Adrenal gland (tissue), 9 donors: ENCODE measurements at regions not wholly inside any gene's neighbourhood (a gene's known extent, or its start where the extent isn't known, plus 50 kb on each side); places are given as distances from the start of the nearest gene placed in this dataset.

Experiments used
- DNase-seq, 7 donors: peaks; one replicate each; pipeline ENCODE4 v3.0.0-alpha.2; 2019 to 2020
- H3K27ac ChIP-seq, 5 donors: fragments of 200-600 bp; sonication (generic) in 4 of 5; 1 replicate in 3 of 5; 2 replicates in 2 of 5; pipeline versions ENCODE4 v1.5.1 to v1.8.0; 2016 to 2020; ENCODE audit warnings: mild to moderate bottlenecking in 1 of 5
- H3K27me3 ChIP-seq: fragments of 200-600 bp; 2 replicates; pipeline ENCODE4 v1.8.0; 2021
- H3K36me3 ChIP-seq, 2 donors: fragments of 200-600 bp; replicated peaks in 1 of 2; 1 replicate in 1 of 2; 2 replicates in 1 of 2; pipeline versions ENCODE4 v1.5.1 to v1.8.0; 2018 to 2022
- H3K4me1 ChIP-seq, 2 donors: fragments of 200-600 bp; replicated peaks in 1 of 2; 1 replicate in 1 of 2; 2 replicates in 1 of 2; pipeline versions ENCODE4 v1.5.1 to v1.8.0; 2018 to 2021
- H3K4me3 ChIP-seq, 4 donors: fragments of 200-600 bp; sonication (generic) in 3 of 4; one replicate each; pipeline ENCODE4 v1.5.1; 2016 to 2018
- H3K9me3 ChIP-seq, 3 donors: fragments of 200-600 bp; sonication (generic) in 1 of 3; replicated peaks in 1 of 3; 1 replicate in 2 of 3; 2 replicates in 1 of 3; pipeline versions ENCODE4 v1.5.1 to v1.8.0; 2016 to 2021
- CTCF ChIP-seq, 6 experiments: fragments of 450-650 bp in 4 of 6; fragments of 200-600 bp in 2 of 6; sonication (generic) in 1 of 6; IDR thresholded peaks; 1 replicate in 5 of 6; 2 replicates in 1 of 6; pipeline versions ENCODE4 v1.5.1 to v1.8.0; 2016 to 2021; ENCODE audit warnings: antibody characterized with exemption in 6 of 6, mild to moderate bottlenecking in 2 of 6, moderate library complexity in 1 of 6
- POLR2A ChIP-seq, 2 donors: fragments of 450-650 bp; IDR thresholded peaks; one replicate each; pipeline ENCODE4 v1.6.1; 2017; ENCODE audit warnings: antibody characterized with exemption in 2 of 2, mild to moderate bottlenecking in 2 of 2, moderate library complexity in 1 of 2
- WGBS, 4 donors: extraction: QIAGEN DNeasy Blood & Tissue Kit in 2 of 4; methylation state at CpG; one replicate each; pipeline versions ENCODE4 v1.1.5 to v1.1.7; 2013 to 2017; 5-methylcytosine and 5-hydroxymethylcytosine counted together
- intact Hi-C, 2 donors: fragments of 100-400 bp; cut with DNase I; formaldehyde crosslinking; loops; one replicate each; pipeline versions ENCODE4 v1.14.1 to v1.15.0; 2022 to 2023
- donor health status: healthy with polysubstance abuse.
- donor health status: Bipolar disorder and iron deficiency.
- donor health status: DM: yes; HTN: yes; CAD: no.
- donor health status: DM: no; HTN: no; CAD: no.
- donor health status: DM: no; HTN: no; CAD: no.

- H3K4me3 ChIP-seq: no peak overlapping the region
- intact Hi-C loops: no loop called here
Measured at GRCh38 chr16:6573577-6573976, 759.1 kb upstream of the RBFOX1 start.

GRCh38 chr16:6571044-6571443 is 761.6 kb upstream of the RBFOX1 start:
- intact Hi-C loops: no loop called here
- DNase-seq: no peak
- no peaks in the 10 kb centered on the region for H3K4me1 ChIP-seq
- H3K4me3 ChIP-seq: no peak overlapping the region
- H3K27me3 ChIP-seq: no peaks in the 10 kb centered on the region
- 50 to 72% (median 68%) methylated on average over 5 of the region's 5 CpGs for WGBS, 4 donors
- no peak overlapping the region for H3K27ac ChIP-seq
- H3K36me3 ChIP-seq: no peaks in the 10 kb centered on the region
- TF ChIP-seq POLR2A (IDR thresholded peaks at IDR 0.05) (no peak), CTCF (IDR thresholded peaks at IDR 0.05) (no peak)
- no peaks in the 10 kb centered on the region for H3K9me3 ChIP-seq

More at GRCh38 chr16:6573577-6573976, 759.1 kb upstream of the RBFOX1 start:
- H3K36me3 ChIP-seq: no peaks in the 10 kb centered on the region
- WGBS, 4 donors: 17 to 22% (median 20%) methylated on average over 18 to 22 of the region's 22 CpGs
- no peaks in the 10 kb centered on the region for H3K9me3 ChIP-seq
- no peak for TF ChIP-seq POLR2A (IDR thresholded peaks at IDR 0.05)
- peak in 2 of 6 experiments; percentile 19 to 29 for TF ChIP-seq CTCF (IDR thresholded peaks at IDR 0.05)
- no peak overlapping the region for H3K27ac ChIP-seq
- no peaks in the 10 kb centered on the region for H3K4me1 ChIP-seq
- no peaks in the 10 kb centered on the region for H3K27me3 ChIP-seq
- peak in 6 of 7 donors; percentile 3 to 76 (median 20) for DNase-seq

GRCh38 chr16:6570530-6570929 is 762.1 kb upstream of the RBFOX1 start:
- no peak overlapping the region for H3K27ac ChIP-seq
- no peaks in the 10 kb centered on the region for H3K4me1 ChIP-seq
- DNase-seq: no peak
- intact Hi-C loops: no loop called here
- TF ChIP-seq POLR2A (IDR thresholded peaks at IDR 0.05): no peak
- WGBS, 4 donors: 78 to 93% (median 91%) methylated on average over 2 of the region's 2 CpGs
- H3K9me3 ChIP-seq: no peaks in the 10 kb centered on the region
- H3K4me3 ChIP-seq: no peak overlapping the region
- no peaks in the 10 kb centered on the region for H3K27me3 ChIP-seq
- H3K36me3 ChIP-seq: no peaks in the 10 kb centered on the region

- no peaks in the 10 kb centered on the region for H3K36me3 ChIP-seq
- intact Hi-C loops: no loop called here
- TF ChIP-seq POLR2A (IDR thresholded peaks at IDR 0.05) (no peak), CTCF (IDR thresholded peaks at IDR 0.05) (no peak)
- H3K9me3 ChIP-seq: no peaks in the 10 kb centered on the region
- H3K4me1 ChIP-seq: no peaks in the 10 kb centered on the region
- 84 to 89% (median 86%) methylated on average over 3 of the region's 3 CpGs for WGBS, 4 donors
- H3K4me3 ChIP-seq: no peak overlapping the region
- no peaks in the 10 kb centered on the region for H3K27me3 ChIP-seq
- no peak overlapping the region for H3K27ac ChIP-seq
- DNase-seq: no peak
Measured at GRCh38 chr16:6562986-6563385, 769.7 kb upstream of the RBFOX1 start.

GRCh38 chr16:6560306-6561100 is 772.1 kb upstream of the RBFOX1 start:
- WGBS, 4 donors: 62 to 65% (median 63%) methylated on average over 4 of the region's 4 CpGs
- Histone ChIP-seq H3K27ac (no peak overlapping the region), H3K27me3 (no peaks in the 10 kb centered on the region), H3K9me3 (no peaks in the 10 kb centered on the region), H3K4me1 (no peaks in the 10 kb centered on the region), H3K36me3 (no peaks in the 10 kb centered on the region), H3K4me3 (no peak overlapping the region)
- intact Hi-C loops: no loop called here
- no peak for DNase-seq
- TF ChIP-seq POLR2A (IDR thresholded peaks at IDR 0.05): no peak
- TF ChIP-seq CTCF (IDR thresholded peaks at IDR 0.05): no peak
